Activated CD4-positive, alpha-beta T cell treated with anti-CD3 and anti-CD28 coated beads, Interleukin-2, amount 10 ng/mL, durations not matched to agents 24 days and 14 days (primary cell): ENCODE measurements at regions not wholly inside any gene's neighbourhood (a gene's known extent, or its start where the extent isn't known, plus 50 kb on each side); places are given as distances from the start of the nearest gene placed in this dataset.
A peak's percentile ranks its signal among the peaks of the same experiment; 100 is the strongest.
"Not testable (repeated sequence)": the region's sequence is repeated elsewhere in the genome, so short reads cannot be mapped to it uniquely, and the experiment has no call there.

Source experiments
- DNase-seq: peaks from one replicate; pipeline ENCODE4 v3.0.0; 2022
- H3K27ac Mint-ChIP-seq: one replicate; pipeline ENCODE4 v1.8.0; 2022; ENCODE audit warnings: mild to moderate bottlenecking, mixed read lengths
- H3K27me3 Mint-ChIP-seq: one replicate; pipeline ENCODE4 v1.8.0; 2022; ENCODE audit warnings: mixed read lengths
- H3K36me3 Mint-ChIP-seq: one replicate; pipeline ENCODE4 v1.8.0; 2022; ENCODE audit warnings: low read depth, mild to moderate bottlenecking, mixed read lengths
- H3K4me1 Mint-ChIP-seq: one replicate; pipeline ENCODE4 v1.8.0; 2021; ENCODE audit warnings: mixed read lengths
- H3K4me3 Mint-ChIP-seq: one replicate; pipeline ENCODE4 v1.8.0; 2022; ENCODE audit warnings: mild to moderate bottlenecking, moderate library complexity, mixed read lengths
- H3K9me3 Mint-ChIP-seq: one replicate; pipeline ENCODE4 v1.8.0; 2021; ENCODE audit warnings: mixed read lengths
- intact Hi-C: fragments of 100-400 bp; cut with micrococcal nuclease; formaldehyde crosslinking; loops from one replicate; pipeline ENCODE4 v1.15.1; 2023

- Mint-ChIP-seq H3K4me1 (peaks cover 26% of the 10 kb centered on the region), H3K4me3 (no peak overlapping the region), H3K36me3 (peaks cover 3% of the 10 kb centered on the region), H3K27me3 (peaks cover 3% of the 10 kb centered on the region), H3K9me3 (peaks cover 27% of the 10 kb centered on the region), H3K27ac (no peak overlapping the region)
- no peak for DNase-seq
- intact Hi-C loops = no loop called here
Measured at GRCh38 chr1:121443001-121443540, 258.3 kb downstream of the SRGAP2C start.

GRCh38 chr1:121444096-121444495 lies 259.3 kb downstream of the SRGAP2C start:
- intact Hi-C loops = no loop called here
- Mint-ChIP-seq H3K9me3 (peaks cover 23% of the 10 kb centered on the region), H3K36me3 (no peaks in the 10 kb centered on the region)

DNA sequence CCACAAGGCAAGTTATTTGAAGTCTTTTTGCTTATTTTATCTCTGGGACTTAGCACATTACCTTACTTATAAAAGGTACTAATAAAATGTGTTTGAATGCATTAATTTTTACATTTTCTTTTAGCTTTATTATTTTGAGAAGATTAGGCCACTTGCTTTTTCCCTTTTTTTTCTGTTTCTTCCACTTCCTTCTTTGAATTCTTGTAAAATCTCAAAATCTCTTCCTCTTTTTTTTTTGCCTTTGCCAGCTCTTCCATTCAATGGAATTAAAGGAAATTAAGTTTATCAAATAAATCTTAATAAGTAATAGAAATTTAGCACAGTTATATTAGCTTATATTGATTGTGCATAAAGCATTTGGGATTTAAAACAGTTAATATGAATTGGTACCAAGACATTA lies 260.9 kb downstream of the SRGAP2C start:
- no peak for DNase-seq
- Mint-ChIP-seq H3K36me3 (no peaks in the 10 kb centered on the region), H3K9me3 (peaks cover 12% of the 10 kb centered on the region), H3K4me3 (no peak overlapping the region), H3K27me3 (peaks cover 4% of the 10 kb centered on the region), H3K4me1 (peaks cover 35% of the 10 kb centered on the region), H3K27ac (no peak overlapping the region)
- intact Hi-C loops = no loop called here

More at GRCh38 chr1:121444096-121444495, 259.3 kb downstream of the SRGAP2C start:
- no peaks in the 10 kb centered on the region for H3K27me3 Mint-ChIP-seq
- H3K4me1 Mint-ChIP-seq = peaks cover 30% of the 10 kb centered on the region
- no peak overlapping the region for H3K27ac Mint-ChIP-seq
- H3K4me3 Mint-ChIP-seq = no peak overlapping the region
- DNase-seq = no peak

GRCh38 chr1:121447280-121447923 lies 262.6 kb downstream of the SRGAP2C start:
- DNase-seq, H3K27ac Mint-ChIP-seq, H3K27me3 Mint-ChIP-seq, H3K36me3 Mint-ChIP-seq, intact Hi-C loops, H3K4me3 Mint-ChIP-seq: not testable (repeated sequence)
- H3K9me3 Mint-ChIP-seq = peaks cover 14% of the 10 kb centered on the region
- H3K4me1 Mint-ChIP-seq = peaks cover 33% of the 10 kb centered on the region

GRCh38 chr1:121448064-121448463 lies 263.3 kb downstream of the SRGAP2C start:
- H3K4me3 Mint-ChIP-seq, H3K27ac Mint-ChIP-seq, H3K36me3 Mint-ChIP-seq, H3K27me3 Mint-ChIP-seq, intact Hi-C loops: not testable (repeated sequence)
- H3K9me3 Mint-ChIP-seq = peaks cover 16% of the 10 kb centered on the region
- DNase-seq = peak; percentile 47
- H3K4me1 Mint-ChIP-seq = peaks cover 29% of the 10 kb centered on the region

DNA sequence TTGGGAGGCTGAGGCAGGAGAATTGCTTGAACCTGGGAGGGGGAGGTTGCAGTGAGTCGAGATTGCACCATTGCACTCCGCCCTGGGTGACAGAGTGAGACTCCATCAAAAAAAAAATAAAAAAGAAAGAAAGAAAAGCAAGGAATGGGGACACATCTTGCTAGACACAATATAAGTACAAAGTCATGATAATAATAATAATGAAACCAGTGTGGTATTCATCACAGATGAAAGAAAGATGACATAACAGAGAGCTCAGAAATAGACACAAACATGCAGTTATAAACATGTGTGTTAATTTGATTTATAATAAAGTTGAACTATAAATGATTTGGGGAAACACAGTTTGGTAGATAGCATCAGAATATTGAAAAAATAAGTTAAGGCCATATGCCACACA lies 264.1 kb downstream of the SRGAP2C start:
- Mint-ChIP-seq H3K4me1 (peaks cover 24% of the 10 kb centered on the region), H3K36me3 (peaks cover 2% of the 10 kb centered on the region), H3K9me3 (peaks cover 16% of the 10 kb centered on the region), H3K4me3 (no peak overlapping the region), H3K27me3 (peaks cover 5% of the 10 kb centered on the region), H3K27ac (no peak overlapping the region)
- intact Hi-C loops = no loop called here
- peak; percentile 34 for DNase-seq

GRCh38 chr1:121452484-121452883 lies 267.7 kb downstream of the SRGAP2C start:
- Mint-ChIP-seq H3K36me3 (peaks cover 6% of the 10 kb centered on the region), H3K27me3 (peaks cover 8% of the 10 kb centered on the region), H3K4me3 (no peak overlapping the region), H3K4me1 (peaks cover 18% of the 10 kb centered on the region), H3K27ac (no peak overlapping the region), H3K9me3 (peaks cover 19% of the 10 kb centered on the region)
- intact Hi-C loops = no loop called here
- DNase-seq = no peak

DNA sequence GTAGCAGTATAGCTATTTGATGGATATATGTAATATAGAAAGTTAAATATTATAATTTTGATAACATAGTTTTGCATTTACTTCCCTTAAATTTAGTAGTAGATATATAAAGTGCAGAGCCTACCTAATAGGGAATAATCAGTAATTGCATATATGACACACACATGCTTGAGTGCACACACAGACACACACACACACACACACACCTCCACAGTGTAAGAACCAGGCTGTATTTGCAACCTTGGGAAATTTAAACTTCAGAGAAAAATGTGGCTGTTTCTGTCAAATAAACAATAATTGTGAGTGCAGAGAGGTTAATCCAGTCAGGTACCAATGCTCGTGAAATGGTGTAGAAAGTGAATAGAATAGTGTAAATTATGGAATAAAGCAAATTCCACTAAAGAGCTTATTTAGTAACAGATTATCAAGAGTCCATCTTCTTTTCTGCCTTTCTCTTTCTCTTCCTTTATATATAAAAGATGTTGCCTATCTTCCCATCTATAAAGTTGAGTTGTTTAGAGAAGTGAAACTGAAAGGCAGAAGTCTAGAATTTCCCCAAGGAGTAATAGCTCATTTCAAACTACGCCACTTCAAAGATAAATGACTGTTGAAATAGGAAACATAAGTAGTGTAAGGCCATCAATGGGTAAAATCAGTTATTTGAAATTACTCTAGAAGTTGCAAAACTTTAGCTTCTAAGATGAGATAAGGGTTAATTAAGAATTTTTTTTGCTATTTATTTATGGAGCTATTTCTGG lies 273.7 kb downstream of the SRGAP2C start:
- intact Hi-C loops = loop anchor here (2.0 kb wide), 1 partner anchor 58 kb away; no protein-coding TSS in a partner anchor
- Mint-ChIP-seq H3K27ac (peak overlapping the region; percentile 59), H3K9me3 (peaks cover 11% of the 10 kb centered on the region), H3K4me1 (peaks cover 15% of the 10 kb centered on the region), H3K27me3 (peaks cover 7% of the 10 kb centered on the region), H3K4me3 (peak overlapping the region; percentile 64), H3K36me3 (peaks cover 9% of the 10 kb centered on the region)
- DNase-seq = no peak

DNA sequence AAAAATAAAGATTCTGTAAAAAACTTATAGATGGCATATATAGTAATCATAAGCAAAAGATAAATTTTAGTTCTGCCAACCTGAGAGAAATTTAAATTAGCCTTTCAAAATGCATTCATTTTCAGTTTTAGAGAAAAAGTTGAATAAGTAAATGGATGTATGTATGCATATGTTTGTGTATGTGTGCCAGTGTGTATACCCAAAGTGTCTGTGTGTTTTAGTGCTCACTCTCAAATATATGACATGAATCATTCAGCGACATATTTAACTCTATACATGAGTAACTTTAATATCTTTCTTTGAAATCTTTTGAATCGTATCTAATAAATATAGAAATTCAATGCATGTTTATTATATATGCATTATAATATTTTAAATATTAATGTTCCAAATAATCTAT lies 274.5 kb downstream of the SRGAP2C start:
- intact Hi-C loops = loop anchor here (2.0 kb wide), 1 partner anchor 58 kb away; no protein-coding TSS in a partner anchor
- DNase-seq = no peak
- Mint-ChIP-seq H3K9me3 (peaks cover 7% of the 10 kb centered on the region), H3K4me1 (peaks cover 15% of the 10 kb centered on the region), H3K27ac (no peak overlapping the region), H3K4me3 (peak overlapping the region; percentile 28), H3K27me3 (peaks cover 2% of the 10 kb centered on the region), H3K36me3 (peaks cover 7% of the 10 kb centered on the region)

DNA sequence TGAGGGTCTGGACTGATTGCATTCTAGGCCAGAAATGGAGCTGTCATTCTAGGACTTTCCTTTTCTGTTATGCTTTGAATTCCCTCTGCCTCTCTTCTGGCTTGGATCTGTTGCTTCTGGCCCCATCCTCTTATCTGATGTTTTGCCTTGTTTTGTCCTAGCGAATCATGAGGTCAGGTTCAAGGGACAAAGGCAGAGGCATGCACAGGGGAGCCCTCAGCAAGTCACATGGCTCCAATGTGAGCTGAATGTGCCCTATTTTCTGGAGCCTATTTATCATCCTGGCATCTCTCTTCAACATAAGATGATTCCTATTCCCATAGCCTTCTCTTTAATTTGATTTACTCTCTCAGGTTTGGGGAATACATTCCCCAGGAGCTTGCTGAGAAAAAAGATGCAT lies 284.6 kb downstream of the SRGAP2C start:
- H3K9me3 Mint-ChIP-seq = peaks cover 12% of the 10 kb centered on the region
- H3K4me3 Mint-ChIP-seq, H3K27me3 Mint-ChIP-seq, intact Hi-C loops, DNase-seq, H3K27ac Mint-ChIP-seq: not testable (repeated sequence)
- H3K36me3 Mint-ChIP-seq = peaks cover 11% of the 10 kb centered on the region
- H3K4me1 Mint-ChIP-seq = peaks cover 30% of the 10 kb centered on the region

DNA sequence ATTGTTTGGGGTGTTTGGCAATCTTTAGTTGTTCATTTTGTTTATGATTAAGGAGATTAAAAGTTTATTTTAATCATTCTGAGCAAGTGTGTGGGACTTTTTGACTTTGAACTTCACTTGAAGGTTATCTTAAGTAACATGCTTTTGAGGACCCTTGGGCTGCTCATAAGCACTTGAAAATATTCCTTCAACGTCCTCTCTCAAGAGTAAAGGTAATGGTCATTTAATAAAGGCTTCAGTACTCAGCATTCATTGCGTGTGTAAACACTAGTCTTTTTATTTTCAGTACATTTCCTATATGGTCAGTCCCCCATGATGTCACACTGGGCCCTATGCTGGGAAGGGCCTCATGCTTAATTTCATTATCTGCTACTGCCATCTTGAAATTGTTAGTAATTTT lies 285.6 kb downstream of the SRGAP2C start:
- Mint-ChIP-seq H3K9me3 (peaks cover 12% of the 10 kb centered on the region), H3K36me3 (peaks cover 14% of the 10 kb centered on the region), H3K4me1 (peaks cover 30% of the 10 kb centered on the region)
- H3K4me3 Mint-ChIP-seq, DNase-seq, H3K27me3 Mint-ChIP-seq, H3K27ac Mint-ChIP-seq, intact Hi-C loops: not testable (repeated sequence)

DNA sequence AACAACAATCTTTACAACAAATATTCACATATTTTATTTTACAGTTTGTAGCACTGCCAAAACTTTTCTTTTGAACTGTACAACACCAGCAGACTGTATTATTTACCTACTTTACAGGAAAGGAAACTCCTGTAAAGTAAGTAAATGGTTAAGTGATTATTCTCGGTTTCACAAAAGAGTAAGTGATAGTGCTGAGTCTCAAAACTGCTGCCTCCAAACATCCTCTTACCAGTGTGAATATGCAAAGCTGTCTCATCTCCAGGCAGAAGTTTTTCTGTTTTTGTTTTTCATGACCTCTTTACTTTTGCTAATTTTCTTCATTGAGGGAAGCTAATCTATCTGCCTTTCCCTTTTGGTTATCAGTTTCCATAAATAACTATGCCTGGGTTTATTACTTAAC lies 286.7 kb downstream of the SRGAP2C start:
- no peaks in the 10 kb centered on the region for H3K27me3 Mint-ChIP-seq
- peak overlapping the region; percentile 32 for H3K4me3 Mint-ChIP-seq
- DNase-seq = no peak
- intact Hi-C loops = no loop called here
- peak overlapping the region; percentile 70 for H3K27ac Mint-ChIP-seq
- peaks cover 12% of the 10 kb centered on the region for H3K9me3 Mint-ChIP-seq
- H3K4me1 Mint-ChIP-seq = peaks cover 30% of the 10 kb centered on the region
- H3K36me3 Mint-ChIP-seq = peaks cover 15% of the 10 kb centered on the region

DNA sequence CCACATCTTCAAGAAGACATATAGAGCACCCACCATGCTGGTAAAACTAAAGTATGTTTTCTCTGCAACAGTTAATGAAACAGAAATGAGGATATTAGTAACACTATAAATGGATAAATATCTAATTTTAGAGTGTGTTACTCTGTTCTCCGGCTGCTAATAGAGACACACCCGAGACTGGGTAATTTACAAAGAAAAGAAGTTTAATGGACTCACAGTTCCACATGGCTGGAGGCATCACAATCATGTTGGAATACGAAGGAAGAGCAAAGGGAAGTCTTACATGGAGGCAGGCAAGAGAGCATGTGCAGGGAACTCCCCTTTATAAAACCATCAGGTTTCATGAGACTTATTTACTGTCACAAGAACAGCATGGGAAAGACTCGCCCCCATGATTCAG lies 287.2 kb downstream of the SRGAP2C start:
- no peak for DNase-seq
- Mint-ChIP-seq H3K4me3 (no peak overlapping the region), H3K36me3 (peaks cover 15% of the 10 kb centered on the region), H3K4me1 (peaks cover 30% of the 10 kb centered on the region), H3K27ac (peak overlapping the region; percentile 84), H3K9me3 (peaks cover 12% of the 10 kb centered on the region), H3K27me3 (no peaks in the 10 kb centered on the region)
- intact Hi-C loops = no loop called here

DNA sequence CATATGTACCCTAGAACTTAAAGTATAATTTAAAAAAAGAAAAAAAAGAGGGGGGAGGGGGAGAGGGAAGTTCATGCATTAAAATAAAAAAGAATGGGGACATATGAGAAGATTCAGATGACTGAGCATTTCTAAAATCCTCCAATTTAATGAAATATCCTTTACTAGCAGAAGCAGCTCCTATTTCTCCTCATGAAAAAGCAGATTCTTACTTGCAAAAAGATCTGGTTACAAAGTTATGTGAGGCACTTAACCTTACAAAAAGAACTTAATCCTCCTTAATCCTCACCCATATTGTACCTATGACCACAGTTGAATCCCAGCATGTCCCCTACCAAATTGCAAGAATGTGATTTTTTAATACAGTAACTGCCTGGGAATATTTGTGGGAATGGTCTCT lies 298.5 kb downstream of the SRGAP2C start:
- DNase-seq = no peak
- Mint-ChIP-seq H3K36me3 (peaks cover 21% of the 10 kb centered on the region), H3K27me3 (no peaks in the 10 kb centered on the region), H3K9me3 (peaks cover 27% of the 10 kb centered on the region), H3K4me3 (no peak overlapping the region), H3K27ac (peak overlapping the region; percentile 16), H3K4me1 (peaks cover 28% of the 10 kb centered on the region)
- intact Hi-C loops = no loop called here
